ENCODE measurements at regions not wholly inside any gene's neighbourhood (a gene's known extent, or its start where the extent isn't known, plus 50 kb on each side); places are given as distances from the start of the nearest gene placed in this dataset.

DNA sequence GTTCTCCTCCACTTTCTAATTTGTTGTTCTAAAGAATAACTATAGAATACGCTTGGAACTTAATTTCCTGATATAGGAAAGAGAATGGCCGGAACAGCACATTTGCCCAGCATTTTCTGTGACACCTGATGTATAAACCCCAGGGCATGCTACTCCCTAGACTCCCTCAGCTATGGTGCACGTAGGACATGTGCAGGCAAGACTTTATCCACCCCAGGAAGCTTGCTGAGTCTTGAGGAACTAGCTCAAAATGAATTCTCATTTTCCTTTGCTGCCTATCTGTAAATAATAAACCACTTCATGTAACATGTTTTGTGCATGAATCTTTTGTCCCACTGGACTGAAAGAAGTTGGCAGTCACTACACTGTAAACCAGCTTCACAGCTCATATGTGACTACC lies 535.8 kb upstream of the SLITRK1 start:
- TF ChIP-seq, protein P1, sequence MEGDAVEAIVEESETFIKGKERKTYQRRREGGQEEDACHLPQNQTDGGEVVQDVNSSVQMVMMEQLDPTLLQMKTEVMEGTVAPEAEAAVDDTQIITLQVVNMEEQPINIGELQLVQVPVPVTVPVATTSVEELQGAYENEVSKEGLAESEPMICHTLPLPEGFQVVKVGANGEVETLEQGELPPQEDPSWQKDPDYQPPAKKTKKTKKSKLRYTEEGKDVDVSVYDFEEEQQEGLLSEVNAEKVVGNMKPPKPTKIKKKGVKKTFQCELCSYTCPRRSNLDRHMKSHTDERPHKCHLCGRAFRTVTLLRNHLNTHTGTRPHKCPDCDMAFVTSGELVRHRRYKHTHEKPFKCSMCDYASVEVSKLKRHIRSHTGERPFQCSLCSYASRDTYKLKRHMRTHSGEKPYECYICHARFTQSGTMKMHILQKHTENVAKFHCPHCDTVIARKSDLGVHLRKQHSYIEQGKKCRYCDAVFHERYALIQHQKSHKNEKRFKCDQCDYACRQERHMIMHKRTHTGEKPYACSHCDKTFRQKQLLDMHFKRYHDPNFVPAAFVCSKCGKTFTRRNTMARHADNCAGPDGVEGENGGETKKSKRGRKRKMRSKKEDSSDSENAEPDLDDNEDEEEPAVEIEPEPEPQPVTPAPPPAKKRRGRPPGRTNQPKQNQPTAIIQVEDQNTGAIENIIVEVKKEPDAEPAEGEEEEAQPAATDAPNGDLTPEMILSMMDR (IDR thresholded peaks at IDR 0.05; ENCODE audit: insufficient read depth, low read depth, low read length), result no peak
- no peak for TF ChIP-seq EZH2 (IDR thresholded peaks at IDR 0.05; ENCODE audit: insufficient read depth, low read length)

All from astrocyte (in vitro differentiated cells and primary cell).